ENCODE measurements at regions not wholly inside any gene's neighbourhood (a gene's known extent, or its start where the extent isn't known, plus 50 kb on each side); places are given as distances from the start of the nearest gene placed in this dataset.

- Mint-ChIP-seq H3K27ac (ENCODE audit: unreplicated experiment) (no peak overlapping the region), H3K4me1 (ENCODE audit: low read depth) (no peaks in the 10 kb centered on the region), H3K36me3 (ENCODE audit: low read depth) (no peaks in the 10 kb centered on the region), H3K27me3 (ENCODE audit: low read depth) (peaks cover 38% of the 10 kb centered on the region), H3K9me3 (ENCODE audit: low read depth) (peaks cover 6% of the 10 kb centered on the region), H3K4me3 (ENCODE audit: unreplicated experiment) (no peak overlapping the region)
- DNase-seq (ENCODE audit: low spot score), result no peak
- TF ChIP-seq, protein P1, sequence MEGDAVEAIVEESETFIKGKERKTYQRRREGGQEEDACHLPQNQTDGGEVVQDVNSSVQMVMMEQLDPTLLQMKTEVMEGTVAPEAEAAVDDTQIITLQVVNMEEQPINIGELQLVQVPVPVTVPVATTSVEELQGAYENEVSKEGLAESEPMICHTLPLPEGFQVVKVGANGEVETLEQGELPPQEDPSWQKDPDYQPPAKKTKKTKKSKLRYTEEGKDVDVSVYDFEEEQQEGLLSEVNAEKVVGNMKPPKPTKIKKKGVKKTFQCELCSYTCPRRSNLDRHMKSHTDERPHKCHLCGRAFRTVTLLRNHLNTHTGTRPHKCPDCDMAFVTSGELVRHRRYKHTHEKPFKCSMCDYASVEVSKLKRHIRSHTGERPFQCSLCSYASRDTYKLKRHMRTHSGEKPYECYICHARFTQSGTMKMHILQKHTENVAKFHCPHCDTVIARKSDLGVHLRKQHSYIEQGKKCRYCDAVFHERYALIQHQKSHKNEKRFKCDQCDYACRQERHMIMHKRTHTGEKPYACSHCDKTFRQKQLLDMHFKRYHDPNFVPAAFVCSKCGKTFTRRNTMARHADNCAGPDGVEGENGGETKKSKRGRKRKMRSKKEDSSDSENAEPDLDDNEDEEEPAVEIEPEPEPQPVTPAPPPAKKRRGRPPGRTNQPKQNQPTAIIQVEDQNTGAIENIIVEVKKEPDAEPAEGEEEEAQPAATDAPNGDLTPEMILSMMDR (IDR thresholded peaks at IDR 0.05), result no peak
These were observed 97.2 kb upstream of the PRR23E start for GRCh38 chr3:127095774-127096173.

GRCh38 chr3:127096256-127097071 lies 96.5 kb upstream of the PRR23E start:
- DNase-seq (ENCODE audit: low spot score), result no peak
- Mint-ChIP-seq H3K36me3 (ENCODE audit: low read depth) (no peaks in the 10 kb centered on the region), H3K9me3 (ENCODE audit: low read depth) (peaks cover 6% of the 10 kb centered on the region), H3K4me3 (ENCODE audit: unreplicated experiment) (no peak overlapping the region), H3K27me3 (ENCODE audit: low read depth) (peaks cover 39% of the 10 kb centered on the region), H3K27ac (ENCODE audit: unreplicated experiment) (no peak overlapping the region), H3K4me1 (ENCODE audit: low read depth) (no peaks in the 10 kb centered on the region)
- TF ChIP-seq, protein P1 (IDR thresholded peaks at IDR 0.05), result no peak

DNA sequence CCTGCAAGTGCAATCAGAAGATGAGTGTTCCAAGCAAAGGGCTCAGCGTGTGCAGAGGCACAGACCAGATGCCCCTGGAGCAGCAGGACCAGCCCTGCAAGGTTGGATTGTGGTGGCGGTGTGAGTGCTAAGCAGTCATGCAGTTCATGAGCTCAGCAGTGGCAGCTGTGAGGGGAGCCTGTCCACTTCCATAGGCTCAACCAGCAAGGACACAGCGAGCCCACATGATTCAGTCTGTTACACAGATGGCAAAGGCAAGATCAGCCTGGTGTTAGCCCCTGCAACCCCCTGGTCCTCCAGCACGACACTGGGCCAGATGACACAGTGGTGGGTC lies 95.9 kb upstream of the PRR23E start:
- no peak overlapping the region for H3K27ac Mint-ChIP-seq (ENCODE audit: unreplicated experiment)
- no peak for DNase-seq (ENCODE audit: low spot score)
- no peaks in the 10 kb centered on the region for H3K36me3 Mint-ChIP-seq (ENCODE audit: low read depth)
- no peaks in the 10 kb centered on the region for H3K4me1 Mint-ChIP-seq (ENCODE audit: low read depth)
- peaks cover 37% of the 10 kb centered on the region for H3K27me3 Mint-ChIP-seq (ENCODE audit: low read depth)
- TF ChIP-seq, protein P1 (IDR thresholded peaks at IDR 0.05), result no peak
- peaks cover 6% of the 10 kb centered on the region for H3K9me3 Mint-ChIP-seq (ENCODE audit: low read depth)
- no peak overlapping the region for H3K4me3 Mint-ChIP-seq (ENCODE audit: unreplicated experiment)

DNA sequence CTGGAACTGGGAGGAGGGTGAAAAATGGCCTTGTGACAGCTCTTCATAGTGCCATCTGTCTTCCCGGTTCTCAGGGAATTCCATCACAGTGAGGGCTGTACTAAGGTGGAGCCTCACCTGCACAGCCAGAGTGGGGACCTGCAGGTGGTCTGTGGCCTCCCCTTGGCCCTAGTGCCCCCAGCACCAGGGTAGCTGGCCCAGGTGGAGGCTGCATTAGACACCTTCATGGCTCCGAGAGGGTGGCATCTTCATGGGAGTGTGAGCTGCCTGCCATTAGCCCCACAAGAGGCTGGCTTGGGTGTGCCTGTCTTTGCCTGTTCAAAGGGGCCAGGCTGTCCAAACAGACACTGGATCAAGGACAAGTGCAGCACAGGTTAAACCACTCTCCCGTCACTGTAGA lies 95.5 kb upstream of the PRR23E start:
- Mint-ChIP-seq H3K27me3 (ENCODE audit: low read depth) (peaks cover 41% of the 10 kb centered on the region), H3K4me3 (ENCODE audit: unreplicated experiment) (no peak overlapping the region), H3K27ac (ENCODE audit: unreplicated experiment) (no peak overlapping the region), H3K4me1 (ENCODE audit: low read depth) (no peaks in the 10 kb centered on the region), H3K36me3 (ENCODE audit: low read depth) (no peaks in the 10 kb centered on the region), H3K9me3 (ENCODE audit: low read depth) (peaks cover 6% of the 10 kb centered on the region)
- TF ChIP-seq, protein P1 (IDR thresholded peaks at IDR 0.05), result no peak
- no peak for DNase-seq (ENCODE audit: low spot score)

GRCh38 chr3:127099982-127100381 lies 92.9 kb upstream of the PRR23E start:
- Mint-ChIP-seq H3K9me3 (ENCODE audit: low read depth) (peaks cover 6% of the 10 kb centered on the region), H3K4me3 (ENCODE audit: unreplicated experiment) (no peak overlapping the region), H3K27me3 (ENCODE audit: low read depth) (peaks cover 46% of the 10 kb centered on the region), H3K4me1 (ENCODE audit: low read depth) (no peaks in the 10 kb centered on the region), H3K36me3 (ENCODE audit: low read depth) (no peaks in the 10 kb centered on the region), H3K27ac (ENCODE audit: unreplicated experiment) (no peak overlapping the region)
- no peak for DNase-seq (ENCODE audit: low spot score)
- TF ChIP-seq, protein P1 (IDR thresholded peaks at IDR 0.05), result no peak

All from chondrocyte (in vitro differentiated cells).